ENCODE measurements at regions not wholly inside any gene's neighbourhood (a gene's known extent, or its start where the extent isn't known, plus 50 kb on each side); places are given as distances from the start of the nearest gene placed in this dataset.

GRCh38 chrX:146041741-146042140, 224.1 kb downstream of the SLITRK2 start:
- TF ChIP-seq CTCF (IDR thresholded peaks at IDR 0.05; ENCODE audit: borderline replicate concordance, extremely low read depth, low read length, poor library complexity, severe bottlenecking) = no peak
- TF ChIP-seq EZH2 (IDR thresholded peaks at IDR 0.05; ENCODE audit: borderline replicate concordance, low read depth, low read length, severe bottlenecking) = no peak

Measured in DND-41 (cell line).